Breast epithelium (tissue), 4 donors: ENCODE measurements at regions not wholly inside any gene's neighbourhood (a gene's known extent, or its start where the extent isn't known, plus 50 kb on each side); places are given as distances from the start of the nearest gene placed in this dataset.
"Not testable (repeated sequence)": the region's sequence is repeated elsewhere in the genome, so short reads cannot be mapped to it uniquely, and the experiment has no call there.

Source experiments
- DNase-seq, 2 donors: peaks; one replicate each; pipeline ENCODE4 v3.0.0-alpha.2; 2019; ENCODE audit warnings: low spot score in 2 of 2
- H3K27ac ChIP-seq, 2 donors: fragments of 200-600 bp; sonication (generic) in 1 of 2; one replicate each; pipeline ENCODE4 v1.5.1; 2016 to 2019; ENCODE audit warnings: mild to moderate bottlenecking in 1 of 2
- H3K27me3 ChIP-seq, 2 donors: fragments of 200-600 bp; sonication (generic) in 1 of 2; one replicate each; pipeline versions ENCODE4 v1.5.1 to v1.6.0; 2017 to 2019; ENCODE audit warnings: control low read depth in 1 of 2, mild to moderate bottlenecking in 1 of 2
- H3K36me3 ChIP-seq: fragments of 200-600 bp; one replicate; pipeline ENCODE4 v1.5.1; 2019
- H3K4me1 ChIP-seq, 2 donors: fragments of 200-600 bp; sonication (generic); one replicate each; pipeline ENCODE4 v1.5.1; 2016 to 2019; ENCODE audit warnings: control low read depth in 1 of 2
- H3K4me3 ChIP-seq, 3 donors: fragments of 200-600 bp; sonication (generic); 1 replicate in 2 of 3; 2 replicates in 1 of 3; pipeline ENCODE4 v1.5.1; 2016 to 2019; ENCODE audit warnings: mild to moderate bottlenecking in 3 of 3, moderate library complexity in 2 of 3
- H3K9me3 ChIP-seq, 2 donors: fragments of 200-600 bp; sonication (generic) in 1 of 2; one replicate each; pipeline ENCODE4 v1.5.1; 2016 to 2019; ENCODE audit warnings: control low read depth in 1 of 2
- CTCF ChIP-seq, 3 donors: fragments of 450-650 bp; IDR thresholded peaks; one replicate each; pipeline ENCODE4 v1.5.1; 2016 to 2017; ENCODE audit warnings: antibody characterized with exemption in 3 of 3, mild to moderate bottlenecking in 3 of 3, moderate library complexity in 3 of 3
- POLR2A ChIP-seq: fragments of 450-650 bp; IDR thresholded peaks from one replicate; pipeline ENCODE4 v1.6.1; 2016; ENCODE audit warnings: antibody characterized with exemption, mild to moderate bottlenecking, moderate library complexity
- POLR2AphosphoS5 ChIP-seq, 3 donors: sonication (generic); formaldehyde crosslinking; IDR thresholded peaks; one replicate each; pipeline ENCODE4 v1.6.1; 2017; ENCODE audit warnings: antibody characterized with exemption in 3 of 3
- intact Hi-C: fragments of 100-400 bp; cut with DNase I; formaldehyde crosslinking; loops from one replicate; pipeline ENCODE4 v1.15.1; 2023; ENCODE audit warnings: low total_unique reads

- Histone ChIP-seq H3K27ac (no peak overlapping the region), H3K27me3 (no peaks in the 10 kb centered on the region), H3K36me3 (no peaks in the 10 kb centered on the region), H3K4me1 (no peaks in the 10 kb centered on the region), H3K4me3 (no peak overlapping the region), H3K9me3 (no peaks in the 10 kb centered on the region)
- intact Hi-C loops = no loop called here
- no peak for TF ChIP-seq POLR2AphosphoS5 (IDR thresholded peaks at IDR 0.05)
- TF ChIP-seq POLR2A = no peak
- no peak for TF ChIP-seq CTCF (IDR thresholded peaks at IDR 0.05)
- DNase-seq = no peak
Measured at GRCh38 chr9:106783121-106783520, 79.8 kb upstream of the ZNF462 start.

GRCh38 chr9:106784076-106784475, 78.9 kb upstream of the ZNF462 start:
- Histone ChIP-seq H3K27me3 (no peaks in the 10 kb centered on the region), H3K4me3 (no peak overlapping the region), H3K27ac (no peak overlapping the region), H3K36me3 (no peaks in the 10 kb centered on the region), H3K4me1 (no peaks in the 10 kb centered on the region), H3K9me3 (no peaks in the 10 kb centered on the region)
- DNase-seq = no peak
- intact Hi-C loops = no loop called here
- no peak for TF ChIP-seq POLR2AphosphoS5 (IDR thresholded peaks at IDR 0.05)
- no peak for TF ChIP-seq POLR2A
- TF ChIP-seq CTCF (IDR thresholded peaks at IDR 0.05) = no peak

- Histone ChIP-seq H3K27me3 (no peaks in the 10 kb centered on the region), H3K4me3 (no peak overlapping the region), H3K9me3 (no peaks in the 10 kb centered on the region), H3K36me3 (no peaks in the 10 kb centered on the region), H3K27ac (no peak overlapping the region), H3K4me1 (no peaks in the 10 kb centered on the region)
- DNase-seq = no peak
- no peak for TF ChIP-seq POLR2A
- no peak for TF ChIP-seq POLR2AphosphoS5 (IDR thresholded peaks at IDR 0.05)
- no peak for TF ChIP-seq CTCF (IDR thresholded peaks at IDR 0.05)
- intact Hi-C loops = no loop called here
Measured at GRCh38 chr9:106785200-106785599, 77.8 kb upstream of the ZNF462 start.

- H3K27ac ChIP-seq, H3K4me3 ChIP-seq, H3K27me3 ChIP-seq, H3K9me3 ChIP-seq, H3K4me1 ChIP-seq, intact Hi-C loops, DNase-seq, H3K36me3 ChIP-seq: not testable (repeated sequence)
Measured at GRCh38 chr9:106788021-106788420, 74.9 kb upstream of the ZNF462 start.

GRCh38 chr9:106795031-106795430, 67.9 kb upstream of the ZNF462 start:
- no peak overlapping the region for H3K4me3 ChIP-seq
- DNase-seq = no peak

More at GRCh38 chr9:106795031-106795430, 67.9 kb upstream of the ZNF462 start:
- Histone ChIP-seq H3K9me3 (peaks cover 4 to 11% of the 10 kb centered on the region in 2 donors), H3K36me3 (no peaks in the 10 kb centered on the region), H3K27ac (no peak overlapping the region), H3K27me3 (no peaks in the 10 kb centered on the region), H3K4me1 (no peaks in the 10 kb centered on the region)
- intact Hi-C loops = no loop called here
- TF ChIP-seq POLR2AphosphoS5 (IDR thresholded peaks at IDR 0.05) (no peak), CTCF (IDR thresholded peaks at IDR 0.05) (no peak), POLR2A (no peak)
